ENCODE measurements at regions not wholly inside any gene's neighbourhood (a gene's known extent, or its start where the extent isn't known, plus 50 kb on each side); places are given as distances from the start of the nearest gene placed in this dataset.
"Not testable (repeated sequence)": the region's sequence is repeated elsewhere in the genome, so short reads cannot be mapped to it uniquely, and the experiment has no call there.

DNA sequence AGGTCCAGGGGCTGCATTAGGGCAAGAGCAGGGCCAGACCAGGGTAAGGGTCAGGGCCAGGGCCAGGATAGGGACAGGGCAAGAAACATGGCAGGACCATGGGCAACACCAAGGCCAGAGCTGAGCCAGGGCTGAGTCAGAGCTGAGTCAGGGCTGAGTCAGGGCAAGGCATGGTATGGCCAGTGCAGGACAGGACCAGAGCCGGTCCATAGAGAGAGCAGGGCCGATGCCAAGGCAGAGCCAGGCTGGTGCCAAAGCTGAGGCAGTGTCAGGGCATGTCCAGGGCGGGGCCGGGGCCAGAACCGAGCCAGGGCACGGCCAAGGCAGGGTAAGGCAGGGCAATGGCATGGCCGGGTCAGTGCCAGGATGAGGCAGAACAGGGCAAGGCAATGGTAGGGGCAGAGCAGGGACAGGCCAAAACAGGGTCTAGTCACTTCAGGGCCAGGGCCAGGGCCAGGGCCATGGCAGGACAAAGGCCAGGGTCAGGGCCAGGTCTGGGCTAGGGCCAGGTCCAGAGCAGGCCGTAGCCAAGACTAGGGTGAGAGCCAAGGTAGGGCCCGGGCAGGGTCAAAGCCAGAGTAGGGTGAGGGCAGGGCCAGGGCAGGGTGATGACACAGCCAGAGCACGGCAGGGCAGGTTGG, 152.8 kb downstream of the LIPI start:
- not testable (repeated sequence) for TF ChIP-seq CTCF (conservative IDR thresholded peaks at IDR 0.05; ENCODE audit: low read length); EZH2phosphoT487 (IDR thresholded peaks at IDR 0.05; ENCODE audit: borderline replicate concordance)

Measured in Loucy (cell line).